ENCODE measurements at regions not wholly inside any gene's neighbourhood (a gene's known extent, or its start where the extent isn't known, plus 50 kb on each side); places are given as distances from the start of the nearest gene placed in this dataset.

- TF ChIP-seq CTCF (IDR thresholded peaks at IDR 0.05) (no peak), POLR2AphosphoS5 (IDR thresholded peaks at IDR 0.05) (no peak)
Measured at GRCh38 chr6:157731221-157731620, 91.8 kb upstream of the SNX9 start.

All from prostate gland (tissue), 2 donors.